Smooth muscle cell (in vitro differentiated cells): ENCODE measurements at regions not wholly inside any gene's neighbourhood (a gene's known extent, or its start where the extent isn't known, plus 50 kb on each side); places are given as distances from the start of the nearest gene placed in this dataset.

Experiments
- DNase-seq: peaks from one replicate; lab custom pipeline; 2025; ENCODE audit not compliant: unreplicated experiment; lab: John Stamatoyannopoulos, UW
- H2AFZ ChIP-seq: fragments of 200-600 bp; sonication (generic); 2 replicates; pipeline ENCODE4 v1.6.0; 2016; ENCODE audit warnings: antibody characterized with exemption, low read depth, mild to moderate bottlenecking
- H3F3A ChIP-seq: fragments of 200-600 bp; sonication (generic); 2 replicates; pipeline ENCODE4 v1.6.0; 2017; ENCODE audit warnings: antibody characterized with exemption, low read depth
- H3K27ac ChIP-seq: fragments of 200-600 bp; sonication (generic); 2 replicates; pipeline ENCODE4 v1.5.1; 2016; ENCODE audit warnings: low read depth, mild to moderate bottlenecking
- H3K27me3 ChIP-seq: fragments of 200-600 bp; sonication (generic); 2 replicates; pipeline ENCODE4 v1.6.1; 2016; ENCODE audit warnings: low read depth, mild to moderate bottlenecking
- H3K36me3 ChIP-seq: fragments of 200-600 bp; sonication (generic); 2 replicates; pipeline ENCODE4 v1.5.1; 2016; ENCODE audit warnings: low read depth
- H3K4me1 ChIP-seq: fragments of 200-600 bp; sonication (generic); 2 replicates; pipeline ENCODE4 v1.5.1; 2016; ENCODE audit warnings: low read depth
- H3K4me2 ChIP-seq: fragments of 200-600 bp; sonication (generic); 2 replicates; pipeline ENCODE4 v1.6.0; 2016; ENCODE audit warnings: mild to moderate bottlenecking
- H3K4me3 ChIP-seq: fragments of 200-600 bp; sonication (generic); 2 replicates; pipeline ENCODE4 v1.5.1; 2016; ENCODE audit warnings: mild to moderate bottlenecking
- H3K79me2 ChIP-seq: fragments of 200-600 bp; sonication (generic); 2 replicates; pipeline ENCODE4 v1.6.0; 2016; ENCODE audit warnings: low read depth, mild to moderate bottlenecking
- H3K9ac ChIP-seq: fragments of 200-600 bp; sonication (generic); 2 replicates; pipeline ENCODE4 v1.6.0; 2016; ENCODE audit warnings: low read depth
- H3K9me3 ChIP-seq: fragments of 200-600 bp; sonication (generic); replicated peaks from 2 replicates; pipeline ENCODE4 v1.5.1; 2016; ENCODE audit warnings: low read depth
- H4K20me1 ChIP-seq: fragments of 200-600 bp; sonication (generic); 2 replicates; pipeline ENCODE4 v1.6.0; 2016; ENCODE audit warnings: low read depth
- WGBS: methylation state at CpG from one replicate; pipeline ENCODE4 v1.1.7; 2016; ENCODE audit warnings: low lambda C conversion rate; 5-methylcytosine and 5-hydroxymethylcytosine counted together
- TF ChIP-seq, protein P1 (sequence below): fragments of 200-600 bp; sonication (generic); IDR thresholded peaks from 2 replicates; pipeline ENCODE4 v1.5.1; 2017; ENCODE audit warnings: borderline replicate concordance, mild to moderate bottlenecking, antibody characterized with exemption; ENCODE audit not compliant: insufficient read depth, poor library complexity, severe bottlenecking

DNA sequence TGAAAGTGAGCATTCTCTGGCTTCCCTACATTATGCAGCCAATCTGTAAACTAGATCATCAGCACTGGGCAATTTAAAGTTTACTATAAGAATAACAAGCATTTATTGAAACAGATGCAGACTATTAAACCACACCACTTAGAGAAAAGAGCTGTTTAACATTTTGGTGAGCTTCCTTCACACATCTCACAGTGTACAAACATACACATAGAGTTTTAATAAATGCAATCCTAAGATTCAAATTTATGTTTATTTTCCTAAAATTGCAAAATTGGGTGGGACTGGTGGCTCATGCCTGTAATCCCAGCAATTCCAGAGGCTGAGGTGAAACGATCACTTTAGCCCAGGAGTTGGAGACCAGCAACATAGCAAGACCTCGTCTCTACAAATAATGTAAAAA is 199.3 kb downstream of the SH3BP4 start:
- Histone ChIP-seq H3K9ac (no peak overlapping the region), H3K4me2 (no peak overlapping the region), H3K4me1 (no peaks in the 10 kb centered on the region), H4K20me1 (no peaks in the 10 kb centered on the region), H3F3A (no peaks in the 10 kb centered on the region), H3K27ac (no peak overlapping the region), H3K9me3 (no peaks in the 10 kb centered on the region), H3K36me3 (no peaks in the 10 kb centered on the region), H3K79me2 (no peaks in the 10 kb centered on the region), H3K4me3 (no peak overlapping the region), H3K27me3 (no peaks in the 10 kb centered on the region), H2AFZ (no peak overlapping the region)
- TF ChIP-seq, protein P1, sequence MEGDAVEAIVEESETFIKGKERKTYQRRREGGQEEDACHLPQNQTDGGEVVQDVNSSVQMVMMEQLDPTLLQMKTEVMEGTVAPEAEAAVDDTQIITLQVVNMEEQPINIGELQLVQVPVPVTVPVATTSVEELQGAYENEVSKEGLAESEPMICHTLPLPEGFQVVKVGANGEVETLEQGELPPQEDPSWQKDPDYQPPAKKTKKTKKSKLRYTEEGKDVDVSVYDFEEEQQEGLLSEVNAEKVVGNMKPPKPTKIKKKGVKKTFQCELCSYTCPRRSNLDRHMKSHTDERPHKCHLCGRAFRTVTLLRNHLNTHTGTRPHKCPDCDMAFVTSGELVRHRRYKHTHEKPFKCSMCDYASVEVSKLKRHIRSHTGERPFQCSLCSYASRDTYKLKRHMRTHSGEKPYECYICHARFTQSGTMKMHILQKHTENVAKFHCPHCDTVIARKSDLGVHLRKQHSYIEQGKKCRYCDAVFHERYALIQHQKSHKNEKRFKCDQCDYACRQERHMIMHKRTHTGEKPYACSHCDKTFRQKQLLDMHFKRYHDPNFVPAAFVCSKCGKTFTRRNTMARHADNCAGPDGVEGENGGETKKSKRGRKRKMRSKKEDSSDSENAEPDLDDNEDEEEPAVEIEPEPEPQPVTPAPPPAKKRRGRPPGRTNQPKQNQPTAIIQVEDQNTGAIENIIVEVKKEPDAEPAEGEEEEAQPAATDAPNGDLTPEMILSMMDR: no peak
- 85% methylated on average over 2 of the region's 2 CpGs for WGBS
- DNase-seq: no peak

DNA sequence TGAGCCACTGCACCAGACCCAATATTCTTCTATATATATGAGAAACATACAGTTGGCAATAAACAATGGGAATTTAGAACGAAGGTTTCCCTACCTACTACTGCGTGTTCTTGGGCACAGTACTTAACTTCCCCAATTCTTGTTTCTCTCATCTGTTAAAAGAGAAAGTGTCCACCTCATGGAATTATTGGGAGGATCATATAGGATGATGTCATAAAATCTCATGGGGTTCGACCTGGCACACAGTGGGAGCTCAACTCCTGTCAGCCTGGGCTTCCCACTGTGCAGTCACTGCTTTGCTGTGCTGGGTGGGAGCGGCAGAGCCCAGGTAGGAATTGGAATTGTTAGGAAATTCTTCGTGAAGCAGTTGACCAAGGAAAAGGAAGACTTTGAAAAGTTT is 203.3 kb downstream of the SH3BP4 start:
- Histone ChIP-seq H3F3A (no peaks in the 10 kb centered on the region), H3K9me3 (no peaks in the 10 kb centered on the region), H3K79me2 (no peaks in the 10 kb centered on the region), H3K4me3 (no peak overlapping the region), H3K27me3 (no peaks in the 10 kb centered on the region), H3K9ac (no peak overlapping the region), H3K4me1 (peaks cover 9% of the 10 kb centered on the region), H4K20me1 (no peaks in the 10 kb centered on the region), H3K36me3 (no peaks in the 10 kb centered on the region), H3K27ac (no peak overlapping the region), H3K4me2 (no peak overlapping the region), H2AFZ (no peak overlapping the region)
- TF ChIP-seq, protein P1: no peak
- WGBS: 95% methylated on average over 5 of the region's 5 CpGs
- DNase-seq: no peak

DNA sequence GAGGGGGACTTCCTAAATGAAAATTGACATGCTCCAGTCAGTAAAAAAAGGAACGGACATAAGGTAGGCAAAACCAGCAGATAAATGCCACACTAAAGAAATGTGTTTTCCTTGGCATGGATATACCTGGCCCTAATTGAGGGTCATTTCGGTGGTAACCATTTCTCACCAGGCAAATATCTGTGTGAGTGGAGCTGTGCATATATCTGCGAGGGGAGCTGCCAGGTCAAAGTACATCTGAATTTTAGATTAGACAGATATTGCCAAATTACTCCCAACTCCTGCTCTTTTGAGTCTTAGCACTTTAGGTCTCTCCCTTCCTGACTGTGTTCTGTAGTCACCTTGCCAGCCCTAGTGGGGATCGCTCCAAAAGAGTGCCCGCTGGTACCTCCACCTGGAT is 204.2 kb downstream of the SH3BP4 start:
- no peaks in the 10 kb centered on the region for H3K79me2 ChIP-seq
- TF ChIP-seq, protein P1: no peak
- no peaks in the 10 kb centered on the region for H3K27me3 ChIP-seq
- no peak overlapping the region for H3K9ac ChIP-seq
- no peaks in the 10 kb centered on the region for H4K20me1 ChIP-seq
- no peaks in the 10 kb centered on the region for H3F3A ChIP-seq
- no peaks in the 10 kb centered on the region for H3K9me3 ChIP-seq
- no peak for DNase-seq
- H3K27ac ChIP-seq: no peak overlapping the region
- no peak overlapping the region for H3K4me3 ChIP-seq
- no peaks in the 10 kb centered on the region for H3K36me3 ChIP-seq
- 93% methylated on average over 5 of the region's 5 CpGs for WGBS
- H3K4me1 ChIP-seq: peaks cover 9% of the 10 kb centered on the region
- no peak overlapping the region for H3K4me2 ChIP-seq
- no peak overlapping the region for H2AFZ ChIP-seq

DNA sequence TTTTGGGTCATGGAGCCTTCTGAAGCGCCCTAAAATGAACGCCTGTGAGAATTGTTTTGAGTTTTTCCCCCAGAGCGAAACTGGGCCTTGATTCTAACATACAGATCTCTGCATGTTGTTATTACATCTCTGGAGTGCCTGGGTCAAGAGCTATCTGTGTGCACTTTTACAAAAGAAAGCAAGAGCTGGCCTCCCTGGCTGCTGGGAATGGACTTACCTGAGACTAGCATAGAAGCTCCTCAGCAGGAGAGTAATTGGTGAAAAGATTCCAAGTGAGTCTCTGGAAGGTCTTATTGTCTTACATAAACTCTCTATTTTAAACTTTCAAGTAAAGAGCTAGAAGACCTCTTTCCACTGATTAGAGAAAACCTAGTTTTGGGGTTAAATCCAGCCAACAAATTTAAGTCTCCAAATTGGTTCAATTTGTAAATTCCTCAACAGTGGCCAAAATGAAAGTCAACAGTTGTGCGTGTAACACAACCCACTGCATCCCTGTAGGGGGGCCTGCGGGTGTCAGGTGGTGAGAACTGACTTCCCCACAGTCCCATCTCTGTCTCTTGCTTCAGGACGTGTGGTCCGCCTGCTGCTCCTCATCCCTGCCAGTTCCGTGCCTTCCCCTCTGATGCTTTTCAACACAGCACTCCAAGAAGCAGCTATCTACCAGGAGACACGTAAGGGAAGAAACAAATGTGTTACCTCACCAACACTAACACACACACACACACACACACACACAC is 206.1 kb downstream of the SH3BP4 start:
- DNase-seq: no peak
- Histone ChIP-seq H3K4me3 (no peak overlapping the region), H3F3A (no peaks in the 10 kb centered on the region), H4K20me1 (no peaks in the 10 kb centered on the region), H3K27ac (no peak overlapping the region), H3K27me3 (no peaks in the 10 kb centered on the region), H2AFZ (no peak overlapping the region), H3K9ac (no peak overlapping the region), H3K9me3 (no peaks in the 10 kb centered on the region), H3K4me2 (no peak overlapping the region), H3K79me2 (no peaks in the 10 kb centered on the region), H3K4me1 (peaks cover 9% of the 10 kb centered on the region), H3K36me3 (no peaks in the 10 kb centered on the region)
- 86% methylated on average over 9 of the region's 9 CpGs for WGBS
- TF ChIP-seq, protein P1: no peak
